ENCODE measurements at regions not wholly inside any gene's neighbourhood (a gene's known extent, or its start where the extent isn't known, plus 50 kb on each side); places are given as distances from the start of the nearest gene placed in this dataset.

DNA sequence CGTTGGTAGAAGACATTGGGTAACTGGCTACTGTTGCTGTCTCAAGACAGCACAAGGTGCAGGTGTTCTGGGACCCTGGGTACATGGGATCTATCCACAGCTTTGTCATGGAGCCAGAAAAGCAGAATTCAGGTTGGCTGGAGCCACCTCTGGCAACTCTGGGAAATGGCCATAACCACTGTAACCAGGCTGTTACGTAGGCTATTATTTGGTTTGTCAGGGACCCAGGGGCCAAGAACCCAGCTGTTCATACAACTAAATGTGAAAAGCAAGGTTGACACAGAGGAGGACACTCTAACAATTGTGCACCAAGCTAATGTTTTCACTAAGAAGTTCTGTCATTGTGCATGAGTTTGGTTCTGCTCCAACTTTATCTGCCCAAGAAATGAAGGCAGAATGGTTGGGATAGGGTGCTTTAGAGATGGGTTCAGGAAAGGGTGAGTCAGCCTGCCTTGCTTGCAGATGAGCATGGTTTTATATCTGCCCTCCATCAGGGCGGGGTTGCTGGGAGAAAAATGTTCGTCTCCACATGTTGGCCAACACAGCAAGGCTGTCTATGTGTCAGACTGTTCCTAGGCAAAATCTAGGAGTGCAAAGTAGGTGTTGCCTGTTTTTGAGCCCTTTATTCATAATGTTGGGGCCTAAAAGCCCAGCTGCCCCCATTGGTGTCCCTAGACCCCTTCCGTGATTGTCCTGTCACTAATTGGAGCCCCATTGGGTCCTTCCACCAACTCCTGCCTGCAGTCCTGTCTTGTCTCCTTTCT is 131.3 kb upstream of the DAP start:
- TF ChIP-seq, protein P1, sequence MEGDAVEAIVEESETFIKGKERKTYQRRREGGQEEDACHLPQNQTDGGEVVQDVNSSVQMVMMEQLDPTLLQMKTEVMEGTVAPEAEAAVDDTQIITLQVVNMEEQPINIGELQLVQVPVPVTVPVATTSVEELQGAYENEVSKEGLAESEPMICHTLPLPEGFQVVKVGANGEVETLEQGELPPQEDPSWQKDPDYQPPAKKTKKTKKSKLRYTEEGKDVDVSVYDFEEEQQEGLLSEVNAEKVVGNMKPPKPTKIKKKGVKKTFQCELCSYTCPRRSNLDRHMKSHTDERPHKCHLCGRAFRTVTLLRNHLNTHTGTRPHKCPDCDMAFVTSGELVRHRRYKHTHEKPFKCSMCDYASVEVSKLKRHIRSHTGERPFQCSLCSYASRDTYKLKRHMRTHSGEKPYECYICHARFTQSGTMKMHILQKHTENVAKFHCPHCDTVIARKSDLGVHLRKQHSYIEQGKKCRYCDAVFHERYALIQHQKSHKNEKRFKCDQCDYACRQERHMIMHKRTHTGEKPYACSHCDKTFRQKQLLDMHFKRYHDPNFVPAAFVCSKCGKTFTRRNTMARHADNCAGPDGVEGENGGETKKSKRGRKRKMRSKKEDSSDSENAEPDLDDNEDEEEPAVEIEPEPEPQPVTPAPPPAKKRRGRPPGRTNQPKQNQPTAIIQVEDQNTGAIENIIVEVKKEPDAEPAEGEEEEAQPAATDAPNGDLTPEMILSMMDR (IDR thresholded peaks at IDR 0.05), result no peak
- TF ChIP-seq EZH2 (IDR thresholded peaks at IDR 0.05; ENCODE audit: borderline replicate concordance, insufficient read depth, low read depth, low read length, poor library complexity, severe bottlenecking), result no peak
